BJ (cell line): ENCODE measurements at regions not wholly inside any gene's neighbourhood (a gene's known extent, or its start where the extent isn't known, plus 50 kb on each side); places are given as distances from the start of the nearest gene placed in this dataset.

Experiments used
- CTCF ChIA-PET: fragments of 350-600 bp; formaldehyde crosslinking; extraction: SDS; loops from one replicate; lab custom pipeline; 2021; ENCODE audit warnings: antibody characterized with exemption, inconsistent platforms; lab: Yijun Ruan, JAX
- POLR2A ChIA-PET: fragments of 300-600 bp; sonication (Branson Sonifier 250); formaldehyde crosslinking; extraction: SDS; loops from one replicate; lab custom pipeline; 2021; ENCODE audit warnings: antibody characterized with exemption; lab: Charles Lee
- DNase-seq: peaks from one replicate; pipeline ENCODE4 v3.0.0-alpha.2; 2011; ENCODE audit warnings: low read depth
- H3K27me3 ChIP-seq: 2 replicates; pipeline ENCODE4 v1.6.0; 2011; ENCODE audit warnings: low read length; ENCODE audit not compliant: control insufficient read depth, insufficient read depth
- H3K36me3 ChIP-seq: 2 replicates; pipeline ENCODE4 v1.5.1; 2011; ENCODE audit warnings: low read length; ENCODE audit not compliant: control insufficient read depth, insufficient read depth
- H3K4me3 ChIP-seq: 2 replicates; pipeline ENCODE4 v1.5.1; 2011; ENCODE audit warnings: low read depth, mild to moderate bottlenecking, control low read depth, low read length
- TF ChIP-seq, protein P1 (sequence below): IDR thresholded peaks from 2 replicates; pipeline ENCODE4 v1.5.1; 2011; ENCODE audit warnings: low read depth, mild to moderate bottlenecking, control low read depth, inconsistent platforms, low read length, moderate library complexity; ENCODE audit not compliant: insufficient read depth

DNA sequence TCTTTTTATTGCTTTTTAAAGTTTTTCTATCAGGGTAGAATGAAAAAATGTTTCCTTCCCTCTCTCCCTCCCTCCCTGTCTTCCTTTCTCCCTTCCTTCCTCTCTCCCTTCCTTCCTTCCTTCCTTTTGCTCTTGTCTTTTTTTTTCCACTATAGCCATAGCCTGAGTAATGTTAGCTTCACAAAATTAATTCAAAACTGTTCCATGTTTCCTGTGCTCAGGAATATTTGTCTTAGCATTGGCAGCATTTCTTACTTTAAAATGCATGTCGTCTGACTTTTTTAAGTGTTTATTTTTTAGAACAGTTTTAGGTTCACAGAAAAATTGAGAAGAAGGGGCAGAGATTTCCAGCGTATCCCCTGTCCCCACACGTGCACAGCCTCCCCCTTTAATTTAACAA is 730.8 kb upstream of the CITED2 start:
- no peaks in the 10 kb centered on the region for H3K36me3 ChIP-seq
- no peak for DNase-seq
- TF ChIP-seq, protein P1, sequence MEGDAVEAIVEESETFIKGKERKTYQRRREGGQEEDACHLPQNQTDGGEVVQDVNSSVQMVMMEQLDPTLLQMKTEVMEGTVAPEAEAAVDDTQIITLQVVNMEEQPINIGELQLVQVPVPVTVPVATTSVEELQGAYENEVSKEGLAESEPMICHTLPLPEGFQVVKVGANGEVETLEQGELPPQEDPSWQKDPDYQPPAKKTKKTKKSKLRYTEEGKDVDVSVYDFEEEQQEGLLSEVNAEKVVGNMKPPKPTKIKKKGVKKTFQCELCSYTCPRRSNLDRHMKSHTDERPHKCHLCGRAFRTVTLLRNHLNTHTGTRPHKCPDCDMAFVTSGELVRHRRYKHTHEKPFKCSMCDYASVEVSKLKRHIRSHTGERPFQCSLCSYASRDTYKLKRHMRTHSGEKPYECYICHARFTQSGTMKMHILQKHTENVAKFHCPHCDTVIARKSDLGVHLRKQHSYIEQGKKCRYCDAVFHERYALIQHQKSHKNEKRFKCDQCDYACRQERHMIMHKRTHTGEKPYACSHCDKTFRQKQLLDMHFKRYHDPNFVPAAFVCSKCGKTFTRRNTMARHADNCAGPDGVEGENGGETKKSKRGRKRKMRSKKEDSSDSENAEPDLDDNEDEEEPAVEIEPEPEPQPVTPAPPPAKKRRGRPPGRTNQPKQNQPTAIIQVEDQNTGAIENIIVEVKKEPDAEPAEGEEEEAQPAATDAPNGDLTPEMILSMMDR, result no peak
- ChIA-PET CTCF (no interaction called here), POLR2A (no interaction called here)
- no peaks in the 10 kb centered on the region for H3K27me3 ChIP-seq
- no peak overlapping the region for H3K4me3 ChIP-seq

DNA sequence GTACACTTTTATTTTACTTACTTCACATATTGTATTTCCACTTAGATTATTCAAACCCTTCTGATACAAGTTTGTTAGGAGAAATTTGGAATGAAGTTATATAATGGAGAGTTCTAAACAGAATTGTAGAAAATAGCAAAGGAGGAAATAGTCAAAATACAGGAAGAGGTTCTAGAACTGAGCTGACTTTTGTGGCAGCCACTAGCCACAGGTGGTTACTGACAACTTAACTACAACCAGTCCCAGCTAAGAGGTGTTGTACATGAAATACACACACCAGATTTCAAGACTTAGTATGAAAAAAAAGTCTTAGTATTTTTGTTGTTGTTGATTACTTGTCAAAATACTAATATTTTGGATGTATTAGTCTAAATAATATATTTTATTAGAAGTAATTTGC is 727.4 kb upstream of the CITED2 start:
- ChIA-PET POLR2A (interaction anchor here (0.5 kb wide), 1 partner anchor 730 kb away, joined by 8 read pairs; no protein-coding TSS in a partner anchor), CTCF (interaction anchor here (0.5 to 1.5 kb wide), 3 partner anchors 9 to 1711 kb away, joined by 3 read pairs; no protein-coding TSS in a partner anchor)
- TF ChIP-seq, protein P1, result no peak

DNA sequence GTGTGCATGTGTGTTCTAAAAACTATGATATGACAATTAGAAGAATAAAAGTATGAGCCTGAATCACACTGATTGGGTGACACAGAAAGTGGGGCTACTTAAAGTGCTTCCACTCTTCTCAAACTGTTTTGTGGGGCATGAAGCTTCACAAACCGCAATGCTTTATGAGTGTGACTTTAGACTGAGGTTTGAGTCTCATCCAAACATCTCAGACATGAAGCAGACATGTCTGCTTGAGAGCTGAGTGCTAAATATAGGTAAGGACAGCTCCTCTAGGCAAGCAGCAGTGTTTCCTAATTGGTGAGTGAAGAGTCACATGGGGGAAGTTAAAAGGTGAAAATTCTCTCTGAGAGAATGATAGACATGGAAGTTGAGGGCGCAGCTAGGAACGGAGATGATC is 726.9 kb upstream of the CITED2 start:
- ChIA-PET CTCF (interaction anchor here (0.5 to 1.5 kb wide), 3 partner anchors 9 to 1710 kb away, joined by 3 read pairs; no protein-coding TSS in a partner anchor), POLR2A (interaction anchor here (0.5 kb wide), 1 partner anchor 729 kb away, joined by 8 read pairs; no protein-coding TSS in a partner anchor)
- Histone ChIP-seq H3K27me3 (no peaks in the 10 kb centered on the region), H3K36me3 (no peaks in the 10 kb centered on the region), H3K4me3 (no peak overlapping the region)
- no peak for DNase-seq
- TF ChIP-seq, protein P1, result no peak

More for the DNA sequence above, 727.4 kb upstream of the CITED2 start:
- no peak for DNase-seq
- H3K4me3 ChIP-seq, result no peak overlapping the region
- no peaks in the 10 kb centered on the region for H3K36me3 ChIP-seq
- no peaks in the 10 kb centered on the region for H3K27me3 ChIP-seq

DNA sequence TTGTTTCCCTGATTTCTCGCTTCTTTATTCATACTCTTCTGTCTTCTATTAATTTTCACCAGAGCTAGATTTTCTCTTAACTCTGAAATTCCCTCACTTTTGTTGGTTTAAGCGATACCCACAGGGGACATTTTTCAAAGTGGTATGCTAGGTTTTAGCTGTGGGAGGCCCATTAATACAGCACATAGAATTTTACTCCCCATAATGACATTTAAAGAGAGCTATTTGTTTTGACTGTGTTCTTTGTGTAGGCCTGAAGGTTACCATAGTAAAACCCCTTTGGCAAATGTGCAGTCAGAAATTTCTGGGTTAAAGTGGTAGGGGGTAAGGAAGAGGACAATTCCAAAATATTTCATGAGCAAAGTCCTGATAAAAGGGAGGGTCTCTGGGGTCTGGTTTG is 721.1 kb upstream of the CITED2 start:
- TF ChIP-seq, protein P1, result no peak
- no peak for DNase-seq
- ChIA-PET CTCF (interaction anchor here (0.6 to 1.3 kb wide), 2 partner anchors 16 to 280 kb away, joined by 3 read pairs; no protein-coding TSS in a partner anchor), POLR2A (no interaction called here)
- no peaks in the 10 kb centered on the region for H3K36me3 ChIP-seq
- no peaks in the 10 kb centered on the region for H3K27me3 ChIP-seq
- H3K4me3 ChIP-seq, result no peak overlapping the region

DNA sequence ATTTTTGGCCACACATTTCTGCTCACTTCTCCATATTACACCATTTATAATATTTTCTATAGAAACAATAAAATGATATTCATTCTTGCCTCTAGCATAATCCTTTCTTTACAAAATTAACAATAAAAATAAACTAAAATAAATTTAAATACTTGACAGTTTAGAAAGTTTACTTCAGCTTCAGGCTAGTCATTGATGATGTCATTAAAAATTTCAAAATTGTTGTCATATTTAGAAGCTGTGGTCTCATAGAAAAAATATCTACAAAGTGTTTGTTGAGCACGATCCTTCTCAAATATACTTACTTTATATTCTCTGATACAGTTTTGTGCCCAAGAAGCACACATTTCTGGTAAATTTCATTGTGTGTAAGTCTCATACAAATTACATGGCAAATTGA is 717.4 kb upstream of the CITED2 start:
- ChIA-PET POLR2A (no interaction called here), CTCF (no interaction called here)
- no peak for DNase-seq
- no peaks in the 10 kb centered on the region for H3K27me3 ChIP-seq
- no peaks in the 10 kb centered on the region for H3K36me3 ChIP-seq
- no peak overlapping the region for H3K4me3 ChIP-seq
- TF ChIP-seq, protein P1, result no peak
